RWPE2 (cell line): ENCODE measurements at regions not wholly inside any gene's neighbourhood (a gene's known extent, or its start where the extent isn't known, plus 50 kb on each side); places are given as distances from the start of the nearest gene placed in this dataset.
"Not testable (repeated sequence)": the region's sequence is repeated elsewhere in the genome, so short reads cannot be mapped to it uniquely, and the experiment has no call there.

ENCODE experiments used
- ATAC-seq: fragments of 200-7000 bp; cut with Tn5 transposase; 3 replicates; pipeline ENCODE4 v1.9.1; 2021; ENCODE audit warnings: low read depth
- DNase-seq: peaks from one replicate; pipeline ENCODE4 v3.0.0-alpha.2; 2020; ENCODE audit warnings: low spot score
- H3K27ac ChIP-seq: fragments of 450-650 bp; 2 replicates; pipeline ENCODE4 v1.5.1; 2017; ENCODE audit warnings: mild to moderate bottlenecking; ENCODE audit not compliant: poor library complexity, severe bottlenecking
- H3K27me3 ChIP-seq: fragments of 250-450 bp; sonication (Bioruptor Pico); 2 replicates; pipeline ENCODE4 v1.5.1; 2021; ENCODE audit warnings: mild to moderate bottlenecking, moderate library complexity; ENCODE audit not compliant: insufficient read depth, poor library complexity, severe bottlenecking
- H3K36me3 ChIP-seq: fragments of 250-450 bp; sonication (Bioruptor Pico); 2 replicates; pipeline ENCODE4 v1.5.1; 2020; ENCODE audit warnings: low read depth, mild to moderate bottlenecking, moderate library complexity
- H3K4me1 ChIP-seq: fragments of 250-450 bp; sonication (Bioruptor Pico); 2 replicates; pipeline ENCODE4 v1.5.1; 2021; ENCODE audit warnings: mild to moderate bottlenecking, moderate library complexity; ENCODE audit not compliant: insufficient read depth, poor library complexity, severe bottlenecking
- H3K4me3 ChIP-seq: fragments of 250-450 bp; sonication (Bioruptor Pico); 2 replicates; pipeline ENCODE4 v1.5.1; 2021; ENCODE audit warnings: mild to moderate bottlenecking, moderate library complexity; ENCODE audit not compliant: severe bottlenecking
- H3K9me3 ChIP-seq: fragments of 250-450 bp; sonication (Bioruptor Pico); 2 replicates; pipeline ENCODE4 v1.5.1; 2021; ENCODE audit warnings: mild to moderate bottlenecking, moderate library complexity; ENCODE audit not compliant: severe bottlenecking
- CTCF ChIP-seq: fragments of 450-650 bp; IDR thresholded peaks from one replicate; pipeline ENCODE4 v1.5.1; 2017; ENCODE audit warnings: mild to moderate bottlenecking, moderate library complexity; ENCODE audit not compliant: poor library complexity, severe bottlenecking

DNA sequence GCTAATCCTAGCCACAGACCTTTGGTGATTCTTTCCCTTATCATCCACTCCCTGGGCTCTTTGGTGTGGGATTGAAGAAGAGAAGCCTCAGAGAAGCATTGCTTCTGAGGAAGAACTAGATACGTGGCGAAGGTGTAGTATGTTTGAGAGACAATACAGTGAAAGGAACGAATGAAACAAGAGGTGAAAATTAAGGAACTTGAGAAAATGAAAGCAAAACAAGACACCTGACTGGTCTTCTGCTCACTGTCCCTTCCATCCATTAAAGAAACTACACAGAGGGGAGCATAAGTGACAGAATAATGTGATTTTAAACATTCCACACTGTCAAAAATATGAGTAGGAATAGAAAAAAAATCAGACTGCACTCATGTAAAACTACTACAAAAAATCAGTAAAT is 219.6 kb upstream of the NPSR1 start:
- Histone ChIP-seq H3K27ac (no peak overlapping the region), H3K4me1 (no peaks in the 10 kb centered on the region), H3K9me3 (no peaks in the 10 kb centered on the region), H3K36me3 (no peaks in the 10 kb centered on the region), H3K4me3 (no peak overlapping the region), H3K27me3 (no peaks in the 10 kb centered on the region)
- no peak for ATAC-seq
- no peak for DNase-seq
- TF ChIP-seq CTCF: no peak

DNA sequence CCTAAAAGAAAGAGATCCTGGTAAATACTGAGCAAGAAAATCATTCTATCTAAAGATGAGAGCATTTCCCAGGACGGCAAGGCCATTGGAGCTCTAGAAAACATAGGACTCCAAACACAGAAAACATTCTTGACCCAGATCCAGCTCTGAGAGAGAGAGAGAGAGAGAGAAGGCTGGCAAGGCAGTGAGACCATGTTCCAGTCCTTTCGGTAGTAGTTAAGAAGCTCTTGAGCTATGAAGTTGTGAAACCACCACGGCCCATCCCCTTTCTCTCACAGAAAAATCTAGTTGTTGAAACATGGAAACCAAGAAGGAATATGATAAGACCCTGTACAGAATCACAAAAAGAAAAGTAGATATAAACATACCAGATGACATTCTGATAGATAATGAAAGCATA is 212.4 kb upstream of the NPSR1 start:
- no peak for TF ChIP-seq CTCF
- no peaks in the 10 kb centered on the region for H3K36me3 ChIP-seq
- DNase-seq: no peak
- H3K4me3 ChIP-seq: no peak overlapping the region
- H3K27me3 ChIP-seq: no peaks in the 10 kb centered on the region
- no peak for ATAC-seq
- H3K4me1 ChIP-seq: no peaks in the 10 kb centered on the region
- no peaks in the 10 kb centered on the region for H3K9me3 ChIP-seq
- no peak overlapping the region for H3K27ac ChIP-seq

DNA sequence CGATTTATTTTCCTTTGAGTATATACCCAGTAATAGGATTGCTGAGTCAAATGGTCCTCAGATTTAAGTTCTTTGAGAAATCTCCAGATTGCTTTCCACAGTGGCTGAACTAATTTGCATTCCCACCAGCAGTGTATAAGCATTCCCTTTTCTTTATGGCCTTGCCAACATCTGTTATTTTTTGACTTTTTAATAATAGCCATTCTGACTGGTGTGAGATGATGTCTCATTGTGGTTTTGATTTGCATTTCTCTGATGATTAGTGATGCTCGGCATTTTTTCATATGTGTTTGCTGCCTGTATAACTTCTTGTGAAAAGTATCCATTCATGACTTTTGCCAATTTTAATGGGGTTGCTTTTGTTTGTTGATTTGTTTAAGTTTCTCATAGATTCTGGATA is 209.5 kb upstream of the NPSR1 start:
- H3K27ac ChIP-seq, H3K27me3 ChIP-seq, ATAC-seq, H3K9me3 ChIP-seq, H3K4me3 ChIP-seq, H3K36me3 ChIP-seq, DNase-seq: not testable (repeated sequence)
- H3K4me1 ChIP-seq: peaks cover 19% of the 10 kb centered on the region

GRCh38 chr7:34449765-34450164 is 208.3 kb upstream of the NPSR1 start:
- Histone ChIP-seq H3K4me1 (peaks cover 23% of the 10 kb centered on the region), H3K4me3 (no peak overlapping the region), H3K27me3 (no peaks in the 10 kb centered on the region), H3K36me3 (no peaks in the 10 kb centered on the region), H3K27ac (no peak overlapping the region), H3K9me3 (no peaks in the 10 kb centered on the region)
- DNase-seq (no peak), ATAC-seq (no peak)
- TF ChIP-seq CTCF: no peak

DNA sequence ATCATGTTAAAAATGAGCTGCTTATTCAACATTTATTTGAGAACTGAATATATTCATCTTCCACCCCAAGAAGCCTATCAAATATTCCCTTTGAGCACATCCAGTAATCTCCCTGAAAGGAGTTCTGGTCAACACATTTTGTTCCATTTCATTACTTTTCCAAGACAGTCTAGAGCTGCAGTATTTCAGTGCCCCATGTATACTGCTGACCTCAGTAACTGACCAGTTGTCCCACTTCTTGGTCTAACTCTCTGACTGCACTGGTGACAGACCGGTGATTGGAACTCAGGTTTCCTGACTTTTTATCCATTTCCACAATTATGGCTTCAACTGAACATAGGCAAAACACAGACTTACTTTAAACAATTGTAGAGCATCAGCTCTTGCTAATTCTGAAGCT is 206.8 kb upstream of the NPSR1 start:
- TF ChIP-seq CTCF: no peak
- H3K4me1 ChIP-seq: peaks cover 23% of the 10 kb centered on the region
- ATAC-seq (no peak), DNase-seq (no peak)
- no peaks in the 10 kb centered on the region for H3K36me3 ChIP-seq
- H3K27me3 ChIP-seq: no peaks in the 10 kb centered on the region
- H3K27ac ChIP-seq: peak overlapping the region; percentile 47
- no peak overlapping the region for H3K4me3 ChIP-seq
- H3K9me3 ChIP-seq: no peaks in the 10 kb centered on the region
